ENCODE measurements at regions not wholly inside any gene's neighbourhood (a gene's known extent, or its start where the extent isn't known, plus 50 kb on each side); places are given as distances from the start of the nearest gene placed in this dataset.
"Not testable (repeated sequence)": the region's sequence is repeated elsewhere in the genome, so short reads cannot be mapped to it uniquely, and the experiment has no call there.

DNA sequence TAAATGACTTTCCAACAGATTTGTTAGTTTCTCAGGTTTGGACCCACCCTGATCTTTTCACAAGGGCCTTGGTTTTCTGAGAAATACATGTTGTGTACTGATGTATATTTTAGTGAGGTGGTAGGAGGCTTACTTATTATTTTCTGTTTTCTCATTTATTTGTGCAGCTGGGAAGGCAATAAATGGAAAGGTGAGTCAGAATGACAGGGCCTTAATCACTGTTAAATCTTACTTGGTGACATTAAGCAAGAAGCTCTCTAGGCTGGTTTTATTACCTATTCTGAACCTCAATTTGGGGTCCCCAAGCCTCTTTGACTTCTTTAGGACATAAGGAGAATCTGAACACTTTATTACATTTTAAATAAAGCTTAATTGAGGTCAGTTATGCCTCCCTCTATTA is 214.0 kb upstream of the DAB2 start:
- no peak for DNase-seq (ENCODE audit: low read depth in 3 of 3, low spot score in 2 of 3)

- DNase-seq (ENCODE audit: low read depth in 3 of 3, low spot score in 2 of 3) = no peak
Observed at GRCh38 chr5:39633057-39633456, 208.3 kb upstream of the DAB2 start.

DNA sequence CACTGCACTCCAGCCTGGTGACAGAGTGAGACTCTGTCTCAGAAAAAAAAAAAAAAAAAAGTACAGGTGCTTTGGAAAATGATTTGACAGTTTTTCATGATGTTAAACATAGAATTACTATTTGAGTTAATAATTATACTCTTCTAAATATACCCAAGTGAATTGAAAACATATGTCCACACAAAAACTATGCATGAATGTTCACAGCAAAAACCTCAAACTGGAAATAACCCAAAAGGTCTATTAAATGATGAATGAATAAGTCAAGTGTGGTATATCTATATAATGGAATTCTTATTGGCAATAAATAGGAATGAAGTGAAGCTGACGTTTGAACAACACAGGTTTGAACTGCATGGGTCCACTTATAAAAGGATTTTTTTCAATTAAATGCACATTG is 207.2 kb upstream of the DAB2 start:
- DNase-seq (ENCODE audit: low read depth in 3 of 3, low spot score in 2 of 3) = no peak

DNA sequence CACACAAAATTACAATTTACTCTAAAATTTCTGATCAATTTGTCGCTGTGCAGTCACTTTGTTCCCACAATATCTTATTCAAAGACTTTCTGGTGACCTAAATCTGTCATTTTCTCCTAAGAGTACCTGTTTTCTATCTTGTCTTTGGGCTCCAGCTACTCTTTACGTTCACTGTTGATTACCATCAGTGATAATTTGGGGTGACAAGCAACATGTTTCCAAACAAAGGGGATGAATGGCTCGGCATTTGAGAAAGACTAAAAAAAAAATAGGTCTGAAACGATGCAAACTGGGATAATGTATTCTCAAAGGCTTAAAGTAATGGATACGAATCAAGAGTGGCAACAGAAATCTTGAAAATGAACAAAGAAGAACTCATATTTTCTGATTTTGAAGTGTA is 205.2 kb upstream of the DAB2 start:
- DNase-seq (ENCODE audit: low read depth in 3 of 3, low spot score in 2 of 3) = no peak

DNA sequence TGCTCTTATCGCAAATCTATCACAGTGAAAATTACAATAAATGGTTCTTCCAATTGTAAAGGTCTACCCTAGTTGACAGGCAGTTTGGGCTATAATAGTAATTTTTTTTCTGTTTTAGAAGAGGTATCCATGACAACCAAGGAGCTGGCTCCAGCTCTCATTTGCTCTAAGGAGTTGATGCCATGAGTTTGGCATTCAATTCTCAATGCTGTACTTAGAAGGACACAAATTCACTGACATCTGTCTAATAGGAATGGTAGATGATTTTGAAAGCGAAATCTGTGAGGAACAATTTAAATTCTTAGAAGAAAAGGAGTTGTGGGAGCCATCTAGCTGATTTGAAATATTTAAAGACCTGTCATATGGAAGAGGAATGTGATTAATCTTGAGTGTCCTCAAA is 203.6 kb upstream of the DAB2 start:
- no peak for DNase-seq (ENCODE audit: low read depth in 3 of 3, low spot score in 2 of 3)

DNA sequence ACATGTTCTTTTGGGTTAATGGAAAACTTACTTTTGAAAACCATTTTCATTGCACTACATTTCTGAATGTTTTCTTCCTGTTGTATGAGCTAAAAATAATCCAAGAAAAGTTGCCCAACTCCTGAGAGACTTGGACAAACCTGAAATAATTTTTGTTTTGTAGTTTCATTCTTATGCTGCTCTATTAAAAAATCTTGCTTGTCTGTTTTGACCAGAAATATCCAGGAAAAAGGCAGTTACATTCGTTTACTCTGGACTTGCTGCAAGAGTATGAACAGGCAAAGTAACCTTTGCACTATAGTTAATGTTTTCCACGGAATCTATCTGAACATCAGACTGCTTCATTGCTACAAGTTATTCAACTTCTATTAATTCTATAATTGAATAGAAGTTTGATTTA is 200.1 kb upstream of the DAB2 start:
- peak in 1 of 3 donors; percentile 5 for DNase-seq (ENCODE audit: low read depth in 3 of 3, low spot score in 2 of 3)

- DNase-seq (ENCODE audit: low read depth in 3 of 3, low spot score in 2 of 3) = peak in 1 of 3 donors; percentile 14
Observed at GRCh38 chr5:39624268-39624886, 199.6 kb upstream of the DAB2 start.

DNA sequence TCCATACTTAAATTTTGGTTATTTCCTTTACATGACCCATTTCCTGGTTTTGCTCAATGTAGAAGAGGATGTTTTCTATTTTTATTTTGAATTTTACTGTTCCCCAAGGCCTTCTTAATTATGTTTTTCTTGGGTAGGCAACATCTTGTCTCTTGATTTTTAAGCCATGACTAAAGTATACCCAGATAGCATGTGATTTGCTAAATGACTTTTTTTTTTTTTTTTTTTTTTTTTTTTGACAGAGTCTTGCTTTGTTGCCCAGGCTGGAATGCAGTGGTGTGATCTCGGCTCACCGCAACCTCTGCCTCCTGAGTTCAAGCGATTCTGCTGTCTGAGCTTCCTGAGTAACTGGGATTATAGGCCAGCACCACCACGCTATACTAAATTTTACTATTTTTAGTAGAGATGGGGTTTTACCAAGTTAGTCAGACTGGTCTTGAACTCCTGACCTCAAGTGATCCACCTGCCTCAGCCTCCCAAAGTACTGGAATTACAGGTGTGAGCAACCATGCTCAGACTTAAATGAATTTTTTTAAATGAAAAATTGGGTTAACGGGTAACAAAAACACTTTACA is 198.6 kb upstream of the DAB2 start:
- DNase-seq (ENCODE audit: low read depth in 3 of 3, low spot score in 2 of 3) = no peak

DNA sequence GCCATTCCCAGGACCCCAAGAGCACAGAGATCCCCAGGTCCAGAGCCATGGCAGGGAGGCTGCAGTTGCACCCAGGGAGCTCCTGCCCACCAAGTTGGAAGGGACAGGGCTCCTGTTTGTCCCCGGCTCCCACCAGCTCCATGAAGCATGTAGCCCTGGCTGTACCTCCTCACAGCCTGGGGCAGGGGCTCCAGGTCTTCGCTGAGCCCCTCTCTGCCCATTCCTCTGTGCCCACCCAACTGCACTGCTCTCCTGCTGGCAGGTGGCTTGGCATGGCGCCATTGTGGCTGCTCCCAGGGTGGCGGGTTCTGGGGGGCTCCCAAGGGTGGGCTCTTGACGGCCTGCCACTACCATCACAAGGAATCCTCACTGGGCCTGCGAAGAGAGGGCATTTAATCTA is 197.5 kb upstream of the DAB2 start:
- no peak for DNase-seq (ENCODE audit: low read depth in 3 of 3, low spot score in 2 of 3)

DNA sequence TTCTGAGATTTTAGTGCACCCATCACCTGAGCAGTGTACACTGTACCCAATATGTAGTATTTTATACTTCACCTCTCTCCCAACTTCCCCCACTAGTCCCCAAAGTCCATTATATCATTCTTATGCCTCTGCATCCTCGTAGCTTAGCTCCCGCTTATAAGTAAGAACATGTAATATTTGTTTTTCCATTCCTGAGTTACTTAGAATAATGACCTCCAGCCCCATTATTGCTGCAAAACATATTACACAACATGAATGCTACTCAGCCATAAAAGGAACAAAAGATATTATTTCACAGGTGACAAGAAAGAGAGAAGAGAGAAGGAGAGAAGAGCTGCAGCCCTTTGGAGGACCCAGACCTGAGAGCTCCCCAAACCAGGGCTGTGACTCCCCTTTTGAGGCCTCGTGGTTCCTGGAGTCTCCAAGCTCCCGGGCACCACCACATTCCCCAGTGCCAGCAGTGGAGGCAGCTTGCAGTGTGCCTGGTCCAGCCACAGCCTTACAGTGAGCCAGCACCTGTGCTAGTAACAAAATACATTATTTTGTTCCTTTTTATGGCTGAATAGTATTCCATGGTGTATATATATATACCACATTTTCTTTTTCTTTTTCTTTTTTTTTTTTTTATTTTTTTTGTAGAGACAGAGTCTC is 194.5 kb upstream of the DAB2 start:
- no peak for DNase-seq (ENCODE audit: low read depth in 3 of 3, low spot score in 2 of 3)

DNA sequence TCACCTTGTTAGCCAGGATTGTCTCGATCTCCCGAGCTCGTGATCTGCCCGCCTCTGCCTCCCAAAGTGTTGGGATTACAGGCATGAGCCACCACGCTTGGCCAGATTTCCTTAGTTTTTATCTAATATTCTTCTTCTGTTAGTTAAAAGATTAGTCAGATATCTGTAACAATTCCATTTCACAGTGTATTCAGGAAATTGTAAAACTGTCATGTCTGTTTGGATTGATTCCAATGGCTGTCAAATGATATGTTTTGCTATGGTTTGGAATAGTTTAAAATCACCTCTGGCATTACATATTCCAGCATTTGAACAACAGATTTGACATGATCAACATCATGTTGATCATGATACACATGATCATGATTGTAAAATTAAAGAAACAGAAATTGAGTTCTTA is 193.6 kb upstream of the DAB2 start:
- DNase-seq (ENCODE audit: low read depth in 3 of 3, low spot score in 2 of 3) = no peak

DNA sequence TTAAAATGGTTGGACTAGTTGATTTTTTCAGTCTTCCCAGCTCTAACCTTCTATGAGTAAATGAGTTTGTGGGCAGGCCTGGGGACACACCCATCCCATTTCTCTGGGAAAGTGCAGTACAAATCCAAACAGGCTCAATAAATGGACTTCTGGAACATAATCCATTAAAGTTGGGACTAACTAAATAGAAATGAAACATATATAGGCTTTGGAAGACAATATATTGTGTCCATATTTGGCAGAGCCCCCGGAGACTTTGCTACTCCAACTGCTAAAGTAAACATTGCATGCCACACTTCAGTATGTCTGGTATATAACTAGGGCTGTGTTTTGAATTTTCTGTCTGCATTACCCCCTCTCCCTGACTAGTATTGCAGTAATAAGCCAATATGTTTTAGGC is 191.4 kb upstream of the DAB2 start:
- no peak for DNase-seq (ENCODE audit: low read depth in 3 of 3, low spot score in 2 of 3)

DNA sequence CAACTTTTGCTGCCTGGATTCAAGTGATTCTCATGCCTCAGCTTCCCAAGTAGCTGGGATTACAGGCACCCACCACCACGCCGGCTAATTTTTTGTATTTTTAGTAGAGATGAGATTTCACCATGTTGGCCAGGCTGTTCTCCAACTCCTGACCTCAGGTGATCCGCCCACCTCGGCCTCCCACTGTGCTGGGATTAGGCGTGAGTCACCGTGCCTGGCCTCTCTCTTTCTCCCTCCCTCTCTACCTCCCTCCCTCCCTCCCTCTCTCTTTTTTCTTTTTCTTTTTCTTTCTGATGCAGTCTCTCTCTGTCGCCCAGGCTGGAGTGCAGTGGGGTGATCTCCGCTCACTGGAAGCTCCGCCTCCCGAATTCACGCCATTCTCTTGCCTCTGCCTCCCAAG is 186.3 kb upstream of the DAB2 start:
- DNase-seq (ENCODE audit: low read depth in 3 of 3, low spot score in 2 of 3) = not testable (repeated sequence)

DNA sequence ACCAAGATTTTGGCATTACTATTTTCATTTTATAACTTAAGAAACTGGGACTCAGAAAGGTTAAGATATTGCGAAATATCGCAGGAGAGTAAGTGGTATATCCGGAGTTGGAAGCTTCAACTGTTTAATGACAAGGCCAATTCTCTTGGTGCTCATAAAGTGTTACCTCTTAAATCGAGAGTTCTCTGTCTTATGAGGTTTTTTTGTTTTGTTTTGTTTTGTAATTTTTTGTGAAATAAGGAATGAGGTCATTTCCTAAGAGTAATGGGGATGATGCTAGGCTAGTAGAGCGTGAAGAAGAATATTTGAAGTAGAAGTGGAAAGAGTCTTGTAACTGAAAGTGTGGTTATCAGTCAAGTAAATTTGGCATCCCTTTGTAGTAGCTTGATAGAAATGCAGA is 183.2 kb upstream of the DAB2 start:
- DNase-seq (ENCODE audit: low read depth in 3 of 3, low spot score in 2 of 3) = no peak

GRCh38 chr5:39606591-39606990 is 181.8 kb upstream of the DAB2 start:
- DNase-seq (ENCODE audit: low read depth in 3 of 3, low spot score in 2 of 3) = no peak

- DNase-seq (ENCODE audit: low read depth in 3 of 3, low spot score in 2 of 3) = no peak
Observed at GRCh38 chr5:39605588-39606575, 181.1 kb upstream of the DAB2 start.

DNA sequence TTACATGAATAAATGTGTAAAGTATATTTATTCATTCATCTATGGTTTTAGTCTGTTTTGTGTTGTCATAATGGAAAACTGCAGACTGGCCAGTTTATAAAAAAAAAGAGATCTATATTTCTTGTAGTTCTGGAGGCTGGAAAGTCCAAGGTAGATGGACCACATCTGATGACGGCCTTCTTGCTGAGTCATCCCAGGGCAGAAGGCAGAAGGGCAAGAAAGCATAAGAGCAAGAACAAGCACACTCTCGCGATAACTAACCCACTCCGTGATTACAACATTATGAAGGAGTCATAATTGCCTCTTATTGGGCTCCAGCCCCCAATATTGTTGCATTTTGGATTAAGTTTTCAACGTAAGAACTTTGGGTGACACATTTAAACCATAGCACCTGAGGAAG is 180.4 kb upstream of the DAB2 start:
- DNase-seq (ENCODE audit: low read depth in 3 of 3, low spot score in 2 of 3) = no peak

DNA sequence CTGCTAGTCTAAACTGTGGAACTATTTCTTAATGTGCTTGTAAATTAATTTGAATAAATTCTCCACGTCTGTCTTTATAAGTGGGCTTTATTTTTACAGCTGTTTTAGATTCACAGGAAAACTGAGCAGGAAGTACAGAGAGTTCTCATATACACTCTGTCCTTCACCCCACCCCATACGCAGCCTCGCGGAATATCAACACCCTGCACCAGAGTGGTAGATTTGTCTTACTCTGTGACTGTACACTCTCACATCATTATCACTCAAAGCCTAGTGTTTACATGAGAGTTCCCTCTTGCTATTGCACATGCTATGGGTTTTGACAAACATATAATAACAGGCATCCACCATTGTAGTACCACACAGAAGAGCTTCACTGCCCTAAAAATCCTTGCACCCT is 179.7 kb upstream of the DAB2 start:
- no peak for DNase-seq (ENCODE audit: low read depth in 3 of 3, low spot score in 2 of 3)

DNA sequence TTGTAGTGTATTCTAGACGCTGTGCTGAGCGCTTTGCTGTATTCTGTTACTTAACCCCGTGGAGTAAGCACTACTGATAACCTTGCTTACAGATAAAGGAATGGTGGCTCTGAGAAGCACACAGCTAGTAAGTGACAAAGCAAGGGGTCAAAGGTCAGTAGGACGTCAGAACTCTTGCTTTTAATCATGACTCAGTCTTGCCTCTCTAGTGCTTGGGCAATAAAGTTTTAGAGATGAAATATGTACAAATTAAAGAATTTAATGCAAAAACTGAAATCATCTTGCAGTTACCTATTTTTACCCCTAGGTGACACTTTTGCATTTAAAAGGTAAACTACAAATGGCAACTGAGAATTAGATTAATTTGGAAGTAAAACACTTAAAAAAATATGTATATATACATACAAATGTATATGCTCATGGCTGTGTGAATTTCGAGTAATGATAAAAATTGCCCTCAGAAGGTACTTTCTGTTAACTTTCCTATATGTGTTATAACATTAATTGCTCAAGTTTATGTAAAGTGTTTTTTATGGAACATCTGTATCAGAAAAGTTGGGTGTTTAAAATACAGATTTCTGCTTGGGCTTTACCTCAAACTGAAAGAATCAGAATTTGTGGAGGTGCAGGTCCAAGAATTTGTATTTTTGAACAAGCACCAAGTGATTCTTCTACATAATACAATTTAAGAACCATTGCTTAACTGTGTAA is 175.1 kb upstream of the DAB2 start:
- DNase-seq (ENCODE audit: low read depth in 3 of 3, low spot score in 2 of 3) = no peak

DNA sequence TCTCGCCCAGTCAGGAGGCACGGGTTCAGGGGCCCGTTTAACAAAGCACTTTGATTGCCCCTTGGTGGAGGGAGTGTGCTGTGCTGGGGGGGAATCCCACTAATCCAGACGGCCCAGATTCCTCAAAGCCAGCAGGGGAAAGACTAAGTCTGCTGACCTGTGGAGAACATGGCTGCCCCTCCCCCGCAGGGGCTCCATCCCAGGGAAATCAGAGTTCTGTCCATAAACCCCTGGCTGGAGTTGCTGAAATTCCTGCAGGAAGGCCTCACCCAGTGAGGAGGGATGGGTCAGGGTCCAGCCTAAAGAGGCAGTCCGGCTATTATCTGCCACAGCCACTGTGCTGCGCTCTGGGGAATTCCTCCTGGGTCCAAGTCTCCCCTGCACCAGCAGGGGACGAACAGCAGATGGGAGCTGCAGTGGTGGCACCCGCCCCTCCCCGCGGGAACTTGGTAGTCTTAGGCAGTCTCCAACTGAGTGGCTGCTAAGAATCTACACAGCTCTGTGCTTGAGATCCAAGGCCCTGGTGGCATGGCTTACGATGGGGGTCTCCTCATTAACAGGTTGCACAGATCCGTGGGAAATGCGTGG is 174.0 kb upstream of the DAB2 start:
- no peak for DNase-seq (ENCODE audit: low read depth in 3 of 3, low spot score in 2 of 3)

All from right renal cortex interstitium (tissue), 3 donors.